ENCODE measurements at regions not wholly inside any gene's neighbourhood (a gene's known extent, or its start where the extent isn't known, plus 50 kb on each side); places are given as distances from the start of the nearest gene placed in this dataset.

DNA sequence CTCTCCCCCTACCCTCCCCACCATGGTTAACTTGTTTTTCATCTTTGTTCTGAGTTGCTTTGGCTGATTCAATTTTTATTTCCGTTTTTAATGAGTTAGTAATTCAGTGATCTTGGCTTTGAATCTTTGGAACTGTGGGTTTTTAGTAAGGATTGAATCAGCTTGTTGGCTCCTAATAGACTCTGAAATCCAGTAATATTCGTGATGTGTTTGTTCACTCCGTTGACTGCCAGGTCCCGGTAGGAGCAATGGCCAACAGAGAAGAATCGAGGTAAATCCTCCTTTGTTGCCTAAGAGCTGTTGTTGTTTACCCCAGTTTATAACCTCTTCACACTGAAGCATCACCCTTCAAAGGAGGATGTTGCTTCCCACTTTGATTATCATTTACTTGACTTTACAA is 92.7 kb downstream of the PCSK1 start:
- H3K4me1 Mint-ChIP-seq (ENCODE audit: low read depth) = peaks cover 19% of the 10 kb centered on the region
- no peak for DNase-seq (ENCODE audit: low spot score, unreplicated experiment)

DNA sequence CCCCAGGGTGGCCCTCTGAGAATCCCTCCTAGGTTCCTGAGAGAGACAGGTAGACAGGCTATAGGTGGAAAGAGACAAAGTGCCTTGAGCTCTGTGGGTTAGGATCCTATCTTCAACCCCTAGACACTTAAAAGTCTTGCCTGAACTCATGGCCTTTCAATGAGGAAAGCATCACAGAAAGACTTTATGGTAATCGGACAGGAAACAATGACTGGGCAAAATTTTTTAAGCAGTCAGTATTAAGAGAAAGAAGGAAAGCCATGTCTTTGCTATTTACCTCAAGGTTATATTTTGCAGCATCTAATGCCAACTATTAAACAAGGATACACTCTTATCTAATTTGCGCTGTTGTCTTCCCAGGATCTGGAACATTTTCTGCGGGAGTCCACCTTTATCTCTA is 93.2 kb downstream of the PCSK1 start:
- no peak for DNase-seq (ENCODE audit: low spot score, unreplicated experiment)
- TF ChIP-seq, protein P1, sequence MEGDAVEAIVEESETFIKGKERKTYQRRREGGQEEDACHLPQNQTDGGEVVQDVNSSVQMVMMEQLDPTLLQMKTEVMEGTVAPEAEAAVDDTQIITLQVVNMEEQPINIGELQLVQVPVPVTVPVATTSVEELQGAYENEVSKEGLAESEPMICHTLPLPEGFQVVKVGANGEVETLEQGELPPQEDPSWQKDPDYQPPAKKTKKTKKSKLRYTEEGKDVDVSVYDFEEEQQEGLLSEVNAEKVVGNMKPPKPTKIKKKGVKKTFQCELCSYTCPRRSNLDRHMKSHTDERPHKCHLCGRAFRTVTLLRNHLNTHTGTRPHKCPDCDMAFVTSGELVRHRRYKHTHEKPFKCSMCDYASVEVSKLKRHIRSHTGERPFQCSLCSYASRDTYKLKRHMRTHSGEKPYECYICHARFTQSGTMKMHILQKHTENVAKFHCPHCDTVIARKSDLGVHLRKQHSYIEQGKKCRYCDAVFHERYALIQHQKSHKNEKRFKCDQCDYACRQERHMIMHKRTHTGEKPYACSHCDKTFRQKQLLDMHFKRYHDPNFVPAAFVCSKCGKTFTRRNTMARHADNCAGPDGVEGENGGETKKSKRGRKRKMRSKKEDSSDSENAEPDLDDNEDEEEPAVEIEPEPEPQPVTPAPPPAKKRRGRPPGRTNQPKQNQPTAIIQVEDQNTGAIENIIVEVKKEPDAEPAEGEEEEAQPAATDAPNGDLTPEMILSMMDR (IDR thresholded peaks at IDR 0.05; ENCODE audit: unreplicated experiment) = no peak
- Mint-ChIP-seq H3K36me3 (ENCODE audit: insufficient read depth) (no peaks in the 10 kb centered on the region), H3K27me3 (no peaks in the 10 kb centered on the region), H3K4me3 (ENCODE audit: low read depth) (no peak overlapping the region), H3K9me3 (ENCODE audit: low read depth) (no peaks in the 10 kb centered on the region), H3K27ac (no peak overlapping the region), H3K4me1 (ENCODE audit: low read depth) (peaks cover 19% of the 10 kb centered on the region)

More for the DNA sequence above, 92.7 kb downstream of the PCSK1 start:
- Mint-ChIP-seq H3K9me3 (ENCODE audit: low read depth) (no peaks in the 10 kb centered on the region), H3K27ac (no peak overlapping the region), H3K27me3 (no peaks in the 10 kb centered on the region), H3K36me3 (ENCODE audit: insufficient read depth) (no peaks in the 10 kb centered on the region), H3K4me3 (ENCODE audit: low read depth) (no peak overlapping the region)
- TF ChIP-seq, protein P1 (IDR thresholded peaks at IDR 0.05; ENCODE audit: unreplicated experiment) = no peak

DNA sequence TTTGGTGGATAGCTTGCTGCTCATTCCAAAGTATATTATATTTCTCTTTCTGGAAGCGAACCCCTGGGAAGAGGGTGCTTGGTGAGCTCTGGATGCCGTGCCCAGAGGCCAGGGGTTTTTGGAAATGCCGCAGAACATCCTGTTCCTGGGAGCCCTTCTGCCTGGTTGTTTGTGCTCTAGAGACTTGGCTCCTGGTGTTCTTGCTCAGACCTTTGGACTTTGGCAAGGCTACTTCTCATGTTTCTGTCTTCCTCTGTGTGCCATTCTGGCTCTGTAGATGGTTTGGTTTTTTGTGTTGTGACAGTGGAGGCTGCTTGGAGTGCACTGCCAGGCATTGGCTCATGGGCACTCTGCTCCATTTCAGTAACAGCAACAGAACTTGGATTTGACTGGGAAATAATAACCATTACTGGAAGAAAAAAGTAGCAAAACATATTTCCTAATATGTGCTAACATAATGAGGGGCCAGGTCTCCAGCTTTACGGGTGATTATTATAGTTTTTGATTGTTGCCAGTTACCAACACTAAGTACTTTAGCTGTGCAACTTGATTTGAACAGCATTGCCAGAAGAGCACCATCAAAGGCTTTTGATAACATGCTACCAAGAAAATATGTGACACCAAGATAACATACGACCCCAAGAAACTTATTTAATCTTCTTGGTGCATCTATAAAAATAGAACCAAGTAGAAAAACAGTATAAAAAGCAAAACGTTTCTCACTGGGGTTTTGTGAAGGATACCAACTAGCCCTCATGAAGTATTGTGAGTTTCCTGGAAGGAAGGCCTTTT is 94.2 kb downstream of the PCSK1 start:
- H3K27me3 Mint-ChIP-seq = no peaks in the 10 kb centered on the region
- no peak for DNase-seq (ENCODE audit: low spot score, unreplicated experiment)
- TF ChIP-seq, protein P1 (IDR thresholded peaks at IDR 0.05; ENCODE audit: unreplicated experiment) = no peak

DNA sequence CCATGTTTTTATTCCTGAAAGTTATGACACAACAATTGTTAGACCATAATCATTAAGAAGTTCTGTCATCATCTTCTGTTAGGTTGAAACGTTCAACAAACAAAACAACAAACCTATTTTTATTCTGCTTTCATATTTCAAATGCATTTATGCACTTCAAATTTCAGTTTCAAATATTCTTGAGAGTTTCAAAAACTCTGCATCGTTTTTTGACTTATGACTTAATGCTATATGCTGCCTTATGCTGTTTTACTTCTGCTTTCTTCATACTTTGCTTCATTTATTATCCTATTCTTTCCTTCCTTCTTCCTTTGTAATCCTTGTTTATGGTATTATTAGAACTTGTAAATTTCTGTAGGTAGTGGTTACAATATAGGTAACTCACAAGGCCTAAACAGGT is 95.0 kb downstream of the PCSK1 start:
- TF ChIP-seq, protein P1 (IDR thresholded peaks at IDR 0.05; ENCODE audit: unreplicated experiment) = no peak
- Mint-ChIP-seq H3K9me3 (ENCODE audit: low read depth) (no peaks in the 10 kb centered on the region), H3K27ac (no peak overlapping the region), H3K27me3 (no peaks in the 10 kb centered on the region), H3K36me3 (ENCODE audit: insufficient read depth) (no peaks in the 10 kb centered on the region), H3K4me3 (ENCODE audit: low read depth) (no peak overlapping the region), H3K4me1 (ENCODE audit: low read depth) (peaks cover 16% of the 10 kb centered on the region)
- no peak for DNase-seq (ENCODE audit: low spot score, unreplicated experiment)

More for the DNA sequence above, 94.2 kb downstream of the PCSK1 start:
- no peaks in the 10 kb centered on the region for H3K9me3 Mint-ChIP-seq (ENCODE audit: low read depth)
- peaks cover 13% of the 10 kb centered on the region for H3K4me1 Mint-ChIP-seq (ENCODE audit: low read depth)
- no peaks in the 10 kb centered on the region for H3K36me3 Mint-ChIP-seq (ENCODE audit: insufficient read depth)
- H3K27ac Mint-ChIP-seq = no peak overlapping the region
- H3K4me3 Mint-ChIP-seq (ENCODE audit: low read depth) = no peak overlapping the region

DNA sequence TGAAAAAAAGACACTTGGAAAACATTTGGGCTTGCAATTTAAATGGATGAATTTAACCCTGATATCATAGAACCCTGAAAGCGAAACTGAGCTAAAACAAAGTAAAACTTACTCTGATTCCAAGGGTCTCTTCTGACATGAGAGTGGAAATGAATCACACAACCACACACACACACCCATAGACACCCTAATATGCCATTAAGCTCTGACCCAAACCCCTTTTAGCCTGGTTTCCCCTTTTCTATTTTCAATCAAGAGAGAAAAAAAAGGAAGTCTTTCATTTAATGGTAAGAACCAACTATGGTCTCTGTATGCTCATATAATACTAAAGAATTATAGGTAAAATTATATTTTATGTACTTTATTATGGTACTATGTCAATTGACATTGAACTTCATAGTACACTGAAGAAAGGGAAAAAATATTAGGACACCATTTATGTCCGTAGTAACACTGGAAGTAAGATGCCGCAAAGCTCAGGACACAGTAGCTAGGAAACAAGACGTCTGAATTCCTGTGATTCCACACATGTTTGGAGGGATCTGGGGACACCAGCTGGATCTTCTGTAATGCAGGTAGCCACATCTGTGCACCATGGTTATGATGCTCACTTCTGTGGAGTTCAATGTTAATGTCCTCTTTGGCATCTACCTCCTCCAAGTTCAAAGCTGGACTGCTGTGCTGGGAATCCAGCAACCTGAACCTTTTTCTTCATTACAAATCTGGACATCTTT is 95.8 kb downstream of the PCSK1 start:
- DNase-seq (ENCODE audit: low spot score, unreplicated experiment) = no peak
- no peaks in the 10 kb centered on the region for H3K9me3 Mint-ChIP-seq (ENCODE audit: low read depth)
- H3K27ac Mint-ChIP-seq = no peak overlapping the region
- H3K27me3 Mint-ChIP-seq = no peaks in the 10 kb centered on the region
- TF ChIP-seq, protein P1 (IDR thresholded peaks at IDR 0.05; ENCODE audit: unreplicated experiment) = no peak
- H3K36me3 Mint-ChIP-seq (ENCODE audit: insufficient read depth) = no peaks in the 10 kb centered on the region
- H3K4me1 Mint-ChIP-seq (ENCODE audit: low read depth) = peaks cover 23% of the 10 kb centered on the region
- H3K4me3 Mint-ChIP-seq (ENCODE audit: low read depth) = no peak overlapping the region
